Muscle layer of duodenum (tissue), 2 donors: ENCODE measurements at regions not wholly inside any gene's neighbourhood (a gene's known extent, or its start where the extent isn't known, plus 50 kb on each side); places are given as distances from the start of the nearest gene placed in this dataset.

Source experiments
- H3K27ac ChIP-seq: one replicate; pipeline ENCODE4 v1.7.0; 2013; ENCODE audit warnings: mild to moderate bottlenecking, low read length
- H3K27me3 ChIP-seq: one replicate; pipeline ENCODE4 v1.7.0; 2013; ENCODE audit warnings: low read depth, mild to moderate bottlenecking, control low read depth, low read length
- H3K36me3 ChIP-seq, 2 donors: one replicate each; pipeline ENCODE4 v1.7.0; 2013; ENCODE audit warnings: low read length in 2 of 2, control low read depth in 1 of 2, mild to moderate bottlenecking in 1 of 2; ENCODE audit not compliant: insufficient read depth in 2 of 2, control insufficient read depth in 1 of 2
- H3K4me1 ChIP-seq, 2 donors: one replicate each; pipeline ENCODE4 v1.7.0; 2013; ENCODE audit warnings: low read length in 2 of 2, mild to moderate bottlenecking in 2 of 2, control low read depth in 1 of 2, moderate library complexity in 1 of 2; ENCODE audit not compliant: insufficient read depth in 2 of 2, control insufficient read depth in 1 of 2
- H3K4me3 ChIP-seq, 2 donors: one replicate each; pipeline ENCODE4 v1.7.0; 2013; ENCODE audit warnings: low read length in 2 of 2, low read depth in 1 of 2, mild to moderate bottlenecking in 1 of 2
- H3K9me3 ChIP-seq, 2 donors: one replicate each; pipeline ENCODE4 v1.7.0; 2013; ENCODE audit warnings: low read length in 2 of 2, control low read depth in 1 of 2, mild to moderate bottlenecking in 1 of 2; ENCODE audit not compliant: control insufficient read depth in 1 of 2
- donor health status: healthy.

DNA sequence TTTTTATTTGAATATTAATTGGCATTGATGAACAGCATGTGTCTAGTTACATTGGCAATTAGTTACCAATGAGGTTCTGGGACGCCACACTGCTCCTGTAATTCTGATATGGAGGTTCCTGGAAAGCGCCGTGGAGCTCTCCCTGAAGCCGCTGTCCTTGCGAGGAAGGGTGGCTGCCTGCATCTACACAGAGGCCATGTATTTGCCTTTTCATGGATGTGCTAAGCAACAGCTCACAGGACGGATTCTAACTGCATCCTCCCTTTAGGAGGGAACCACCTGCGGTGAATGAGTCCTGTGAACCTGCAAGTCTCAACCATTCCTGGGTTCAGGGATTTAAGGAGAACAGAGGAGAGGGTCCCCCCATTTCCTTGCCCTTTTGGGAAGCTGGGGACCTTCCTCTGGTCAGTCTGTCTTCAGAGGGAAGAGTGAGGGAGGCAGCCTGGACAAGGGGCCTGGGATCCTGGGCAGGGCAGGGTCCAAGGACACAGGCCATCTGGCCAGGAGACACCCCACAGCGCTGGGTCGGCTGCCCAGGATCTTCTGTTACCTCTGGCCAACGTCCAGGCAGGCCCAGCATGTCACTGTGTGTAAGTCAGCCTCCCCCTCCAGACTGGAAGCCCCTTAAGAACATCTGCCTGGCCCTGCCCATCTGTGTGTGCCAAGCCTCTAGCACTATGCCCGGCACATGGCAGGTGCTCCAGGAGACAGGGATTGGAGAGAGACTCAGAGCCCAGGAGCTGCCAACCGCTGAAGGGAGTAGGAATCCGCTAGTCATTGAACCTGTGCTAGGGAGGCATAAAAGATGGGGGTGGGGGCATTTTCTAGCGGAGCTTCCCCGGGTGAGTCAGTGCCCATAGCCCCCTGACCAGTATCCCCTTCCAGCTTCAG, 314.1 kb upstream of the TNRC6C start:
- H3K9me3 ChIP-seq, result peaks cover 0 to 3% of the 10 kb centered on the region in 2 donors
- H3K27me3 ChIP-seq, result no peaks in the 10 kb centered on the region

DNA sequence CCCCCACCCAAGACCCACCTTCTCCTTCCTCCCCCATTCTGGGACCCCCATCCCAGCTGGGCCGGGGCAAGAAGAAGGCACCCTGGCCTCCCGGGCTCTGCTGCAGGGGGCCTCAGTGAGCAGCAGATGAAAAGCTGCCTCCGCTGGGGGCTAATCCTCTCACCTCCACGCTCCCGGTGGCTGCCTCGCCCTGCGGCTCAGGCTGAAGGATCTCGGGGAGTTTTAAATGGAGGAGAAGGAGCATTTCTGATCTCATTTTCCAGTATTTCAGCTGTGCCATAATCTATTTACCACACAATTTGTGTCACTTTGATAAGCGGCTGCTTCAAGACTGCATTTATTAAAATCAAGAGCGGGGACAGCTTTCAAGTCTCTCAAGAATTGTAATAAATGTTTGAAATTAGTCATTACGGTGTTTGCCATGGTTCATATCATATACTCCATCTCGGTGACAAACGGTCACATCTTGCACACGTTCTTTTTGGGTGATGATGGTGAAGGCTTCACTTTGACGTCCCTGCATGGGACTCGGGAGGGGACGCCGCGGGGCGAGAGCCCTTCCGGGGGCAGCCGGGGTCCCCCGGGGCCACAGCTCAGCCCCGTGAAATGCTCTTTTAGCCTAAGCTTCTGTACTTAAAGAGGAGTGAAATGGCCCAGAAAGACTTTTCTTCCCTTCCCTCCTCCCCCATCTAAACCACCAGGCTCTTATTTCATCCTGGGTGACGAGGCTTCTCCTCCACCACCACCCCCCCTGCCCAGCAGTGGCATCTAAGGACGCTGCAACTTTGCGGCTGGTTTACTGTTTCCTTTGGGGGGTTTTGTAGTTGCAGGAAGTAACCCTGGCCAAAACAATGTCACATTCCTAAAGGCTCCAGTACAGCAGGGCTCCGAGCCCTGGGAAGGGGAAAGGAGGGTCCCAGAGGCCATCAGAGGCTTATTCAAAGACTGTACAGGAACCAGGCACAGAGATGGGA, 313.1 kb upstream of the TNRC6C start:
- Histone ChIP-seq H3K9me3 (peaks cover 0 to 3% of the 10 kb centered on the region in 2 donors), H3K27me3 (no peaks in the 10 kb centered on the region), H3K36me3 (no peaks in the 10 kb centered on the region), H3K27ac (no peak overlapping the region), H3K4me1 (no peaks in the 10 kb centered on the region), H3K4me3 (no peak overlapping the region)

More for the DNA sequence above, 314.1 kb upstream of the TNRC6C start:
- H3K36me3 ChIP-seq, result no peaks in the 10 kb centered on the region
- no peaks in the 10 kb centered on the region for H3K4me1 ChIP-seq
- no peak overlapping the region for H3K27ac ChIP-seq
- no peak overlapping the region for H3K4me3 ChIP-seq

GRCh38 chr17:77646046-77646430, 312.5 kb upstream of the TNRC6C start:
- H3K27me3 ChIP-seq, result no peaks in the 10 kb centered on the region
- no peak overlapping the region for H3K4me3 ChIP-seq
- no peak overlapping the region for H3K27ac ChIP-seq

GRCh38 chr17:77647531-77647930, 311.0 kb upstream of the TNRC6C start:
- H3K36me3 ChIP-seq, result no peaks in the 10 kb centered on the region
- H3K9me3 ChIP-seq, result peaks cover 0 to 3% of the 10 kb centered on the region in 2 donors
- no peak overlapping the region for H3K4me3 ChIP-seq
- no peaks in the 10 kb centered on the region for H3K27me3 ChIP-seq
- H3K4me1 ChIP-seq, result no peaks in the 10 kb centered on the region
- H3K27ac ChIP-seq, result no peak overlapping the region

More at GRCh38 chr17:77646046-77646430, 312.5 kb upstream of the TNRC6C start:
- H3K4me1 ChIP-seq, result no peaks in the 10 kb centered on the region
- H3K9me3 ChIP-seq, result peaks cover 0 to 3% of the 10 kb centered on the region in 2 donors
- H3K36me3 ChIP-seq, result no peaks in the 10 kb centered on the region

GRCh38 chr17:77649717-77650211, 308.7 kb upstream of the TNRC6C start:
- no peak overlapping the region for H3K27ac ChIP-seq
- no peak overlapping the region for H3K4me3 ChIP-seq
- no peaks in the 10 kb centered on the region for H3K4me1 ChIP-seq
- H3K36me3 ChIP-seq, result no peaks in the 10 kb centered on the region
- H3K9me3 ChIP-seq, result peaks cover 0 to 3% of the 10 kb centered on the region in 2 donors
- H3K27me3 ChIP-seq, result no peaks in the 10 kb centered on the region

DNA sequence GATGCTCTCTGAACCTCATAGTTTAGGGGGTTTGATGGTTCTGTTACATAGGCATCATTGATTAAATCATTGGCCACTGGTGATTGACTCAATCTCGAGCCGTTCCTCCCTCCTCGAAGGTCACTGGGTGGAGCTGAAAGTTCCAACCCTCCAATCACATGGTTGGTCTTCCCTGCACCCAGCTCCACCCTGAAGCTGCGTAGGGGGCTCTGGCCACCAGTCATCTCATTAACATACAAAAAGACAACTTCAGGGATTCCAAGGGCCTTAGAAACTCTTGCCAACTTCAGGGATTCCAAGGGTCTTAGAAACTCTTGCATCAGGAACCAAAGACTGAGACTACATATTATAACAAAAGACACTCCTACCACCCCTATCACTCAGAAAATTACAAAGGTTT, 306.5 kb upstream of the TNRC6C start:
- H3K27me3 ChIP-seq, result no peaks in the 10 kb centered on the region
- H3K27ac ChIP-seq, result no peak overlapping the region
- H3K9me3 ChIP-seq, result peaks cover 0 to 3% of the 10 kb centered on the region in 2 donors
- no peaks in the 10 kb centered on the region for H3K4me1 ChIP-seq
- H3K4me3 ChIP-seq, result no peak overlapping the region
- no peaks in the 10 kb centered on the region for H3K36me3 ChIP-seq

DNA sequence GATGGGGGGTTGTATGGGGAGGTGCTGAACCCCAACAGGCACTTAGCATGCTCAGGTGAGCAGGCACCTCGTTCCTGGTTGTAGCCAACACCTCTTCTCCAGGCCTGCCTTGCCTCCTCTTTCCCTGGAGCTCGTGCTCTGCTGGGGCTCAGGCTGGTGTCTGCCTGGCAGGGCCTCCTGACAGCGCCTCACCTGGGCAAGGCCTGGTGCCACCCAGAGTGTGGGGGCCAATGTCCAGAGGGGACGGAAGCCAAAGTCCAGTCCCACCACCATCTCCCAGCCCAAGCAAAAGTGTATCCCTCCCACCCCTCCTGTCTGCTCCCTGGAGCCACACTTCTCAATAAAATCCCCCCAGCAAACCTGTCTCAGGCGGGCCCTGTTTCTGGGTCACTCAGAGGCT, 304.2 kb upstream of the TNRC6C start:
- no peaks in the 10 kb centered on the region for H3K4me1 ChIP-seq

DNA sequence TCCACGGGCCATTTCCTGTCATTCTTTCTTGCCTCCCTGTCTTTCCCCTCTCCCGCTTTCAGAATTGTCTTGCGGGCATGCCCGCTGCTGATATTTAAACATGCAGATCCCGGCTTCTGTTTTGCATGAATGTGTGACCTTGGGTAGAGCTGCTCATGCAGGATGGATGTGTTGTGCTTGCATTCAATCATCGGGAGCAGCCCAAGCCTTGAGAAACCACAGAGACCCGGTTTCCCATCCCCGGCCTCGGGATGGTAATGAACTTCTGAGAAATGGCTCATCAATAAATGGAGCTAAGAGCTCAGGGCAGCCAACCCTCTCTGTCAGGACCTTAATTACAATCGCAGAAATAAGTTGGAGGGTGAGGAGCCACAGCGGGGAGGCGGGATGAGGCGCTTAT, 303.7 kb upstream of the TNRC6C start:
- Histone ChIP-seq H3K27me3 (no peaks in the 10 kb centered on the region), H3K4me1 (no peaks in the 10 kb centered on the region), H3K36me3 (no peaks in the 10 kb centered on the region), H3K4me3 (no peak overlapping the region), H3K27ac (no peak overlapping the region), H3K9me3 (peaks cover 4 to 6% of the 10 kb centered on the region in 2 donors)

More for the DNA sequence above, 304.2 kb upstream of the TNRC6C start:
- no peak overlapping the region for H3K4me3 ChIP-seq
- H3K9me3 ChIP-seq, result peaks cover 4 to 6% of the 10 kb centered on the region in 2 donors
- no peak overlapping the region for H3K27ac ChIP-seq
- H3K27me3 ChIP-seq, result no peaks in the 10 kb centered on the region
- H3K36me3 ChIP-seq, result no peaks in the 10 kb centered on the region

- peaks cover 4 to 6% of the 10 kb centered on the region in 2 donors for H3K9me3 ChIP-seq
- no peaks in the 10 kb centered on the region for H3K4me1 ChIP-seq
- H3K27ac ChIP-seq, result no peak overlapping the region
- H3K36me3 ChIP-seq, result no peaks in the 10 kb centered on the region
- H3K4me3 ChIP-seq, result no peak overlapping the region
- no peaks in the 10 kb centered on the region for H3K27me3 ChIP-seq
Measured at GRCh38 chr17:77656054-77656453, 302.4 kb upstream of the TNRC6C start.

DNA sequence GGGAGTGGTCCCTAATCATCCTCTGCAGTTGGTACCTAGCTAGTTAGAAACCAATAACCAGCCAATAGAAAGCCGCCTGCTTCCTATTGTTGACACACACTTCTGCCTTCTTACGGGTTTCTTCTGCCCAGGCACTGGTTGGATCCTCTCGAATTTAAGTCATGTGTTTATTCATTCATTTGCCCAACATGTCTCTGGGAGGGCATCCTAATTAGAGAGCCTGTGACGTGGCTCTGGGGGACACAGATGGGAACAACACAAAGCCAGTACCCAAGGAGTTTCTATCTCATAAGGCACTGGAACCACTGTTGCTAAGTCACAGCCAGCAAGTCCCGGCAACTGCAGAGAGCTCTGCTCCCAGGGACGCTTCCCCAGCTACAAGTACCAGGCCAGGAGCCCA, 300.7 kb upstream of the TNRC6C start:
- Histone ChIP-seq H3K4me1 (no peaks in the 10 kb centered on the region), H3K4me3 (no peak overlapping the region), H3K36me3 (no peaks in the 10 kb centered on the region), H3K27ac (no peak overlapping the region), H3K9me3 (peaks cover 4 to 6% of the 10 kb centered on the region in 2 donors), H3K27me3 (no peaks in the 10 kb centered on the region)

DNA sequence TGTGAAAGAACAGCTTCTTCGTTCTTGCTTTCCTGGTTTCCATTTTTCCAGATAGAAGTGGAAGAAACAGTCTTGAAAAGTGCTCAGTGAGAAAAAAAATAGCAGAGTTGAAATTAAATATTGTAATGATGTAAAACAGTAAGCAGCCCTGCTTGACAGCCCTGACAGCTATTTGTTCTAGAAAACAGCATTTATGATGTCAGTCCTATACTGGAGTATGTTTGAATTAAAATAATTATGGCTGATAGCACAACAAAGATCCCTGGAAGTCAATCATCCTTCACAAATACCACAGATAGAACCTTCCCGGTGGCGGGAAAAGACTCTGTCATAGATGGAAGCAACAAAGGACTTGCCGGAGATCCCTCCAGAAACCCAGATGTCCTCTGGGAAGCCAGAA, 298.0 kb upstream of the TNRC6C start:
- no peak overlapping the region for H3K4me3 ChIP-seq
- no peaks in the 10 kb centered on the region for H3K4me1 ChIP-seq
- H3K27ac ChIP-seq, result no peak overlapping the region
- H3K36me3 ChIP-seq, result no peaks in the 10 kb centered on the region
- H3K9me3 ChIP-seq, result peaks cover 4 to 6% of the 10 kb centered on the region in 2 donors
- H3K27me3 ChIP-seq, result no peaks in the 10 kb centered on the region
